GM23248 (cell line): ENCODE measurements at regions not wholly inside any gene's neighbourhood (a gene's known extent, or its start where the extent isn't known, plus 50 kb on each side); places are given as distances from the start of the nearest gene placed in this dataset.

Experiments used
- EZH2 ChIP-seq: fragments of 200-600 bp; sonication (generic); IDR thresholded peaks from 2 replicates; pipeline ENCODE4 v1.6.1; 2018; ENCODE audit warnings: antibody characterized with exemption, mild to moderate bottlenecking; ENCODE audit not compliant: insufficient read depth, poor library complexity, severe bottlenecking
- EZH2phosphoT487 ChIP-seq: fragments of 200-600 bp; sonication (generic); IDR thresholded peaks from 2 replicates; pipeline ENCODE4 v1.6.1; 2018; ENCODE audit warnings: antibody characterized with exemption, moderate library complexity, mild to moderate bottlenecking, low read depth; ENCODE audit not compliant: insufficient read depth

- TF ChIP-seq EZH2 (no peak), EZH2phosphoT487 (no peak)
Observed at GRCh38 chr14:100435459-100435858, 112.3 kb downstream of the SLC25A47 start.
